HG02938 (cell line): ENCODE measurements at regions not wholly inside any gene's neighbourhood (a gene's known extent, or its start where the extent isn't known, plus 50 kb on each side); places are given as distances from the start of the nearest gene placed in this dataset.
"Not testable (repeated sequence)": the region's sequence is repeated elsewhere in the genome, so short reads cannot be mapped to it uniquely, and the experiment has no call there.

Experiments
- ATAC-seq: cut with Tn5 transposase; IDR thresholded peaks from one replicate; pipeline ENCODE4 v1.9.1; 2021; ENCODE audit warnings: mild to moderate bottlenecking, moderate library complexity; ENCODE audit not compliant: unreplicated experiment

- no peak for ATAC-seq
Observed at GRCh38 chr3:162602619-162603018, 1106.0 kb downstream of the OTOL1 start.

GRCh38 chr3:162605651-162606204 lies 1109.1 kb downstream of the OTOL1 start:
- ATAC-seq: no peak

GRCh38 chr3:162610261-162610660 lies 1113.7 kb downstream of the OTOL1 start:
- ATAC-seq: no peak

- no peak for ATAC-seq
Observed at GRCh38 chr3:162612991-162613390, 1116.4 kb downstream of the OTOL1 start.

- ATAC-seq: no peak
Observed at GRCh38 chr3:162626172-162626571, 1129.6 kb downstream of the OTOL1 start.

- ATAC-seq: no peak
Observed at GRCh38 chr3:162628531-162628930, 1131.9 kb downstream of the OTOL1 start.

- no peak for ATAC-seq
Observed at GRCh38 chr3:162629372-162629771, 1132.8 kb downstream of the OTOL1 start.

GRCh38 chr3:162632672-162633071 lies 1136.1 kb downstream of the OTOL1 start:
- ATAC-seq: no peak

GRCh38 chr3:162640208-162640607 lies 1143.6 kb downstream of the OTOL1 start:
- ATAC-seq: not testable (repeated sequence)

GRCh38 chr3:162641317-162641716 lies 1144.7 kb downstream of the OTOL1 start:
- ATAC-seq: no peak

- ATAC-seq: no peak
Observed at GRCh38 chr3:162641907-162642306, 1145.3 kb downstream of the OTOL1 start.

GRCh38 chr3:162643245-162643644 lies 1146.6 kb downstream of the OTOL1 start:
- ATAC-seq: no peak

GRCh38 chr3:162647321-162647720 lies 1150.7 kb downstream of the OTOL1 start:
- no peak for ATAC-seq

- no peak for ATAC-seq
Observed at GRCh38 chr3:162658003-162658402, 1161.4 kb downstream of the OTOL1 start.

GRCh38 chr3:162665684-162666391 lies 1169.2 kb downstream of the OTOL1 start:
- no peak for ATAC-seq

GRCh38 chr3:162666835-162667234 lies 1170.2 kb downstream of the OTOL1 start:
- no peak for ATAC-seq

- ATAC-seq: no peak
Observed at GRCh38 chr3:162670181-162670580, 1173.6 kb downstream of the OTOL1 start.

- no peak for ATAC-seq
Observed at GRCh38 chr3:162677475-162677874, 1180.9 kb downstream of the OTOL1 start.

GRCh38 chr3:162678941-162679340 lies 1182.3 kb downstream of the OTOL1 start:
- no peak for ATAC-seq

- no peak for ATAC-seq
Observed at GRCh38 chr3:162684260-162684659, 1187.7 kb downstream of the OTOL1 start.

- ATAC-seq: no peak
Observed at GRCh38 chr3:162699291-162699690, 1202.7 kb downstream of the OTOL1 start.

- ATAC-seq: no peak
Observed at GRCh38 chr3:162701211-162701610, 1204.6 kb downstream of the OTOL1 start.
